ENCODE measurements at regions not wholly inside any gene's neighbourhood (a gene's known extent, or its start where the extent isn't known, plus 50 kb on each side); places are given as distances from the start of the nearest gene placed in this dataset.

DNA sequence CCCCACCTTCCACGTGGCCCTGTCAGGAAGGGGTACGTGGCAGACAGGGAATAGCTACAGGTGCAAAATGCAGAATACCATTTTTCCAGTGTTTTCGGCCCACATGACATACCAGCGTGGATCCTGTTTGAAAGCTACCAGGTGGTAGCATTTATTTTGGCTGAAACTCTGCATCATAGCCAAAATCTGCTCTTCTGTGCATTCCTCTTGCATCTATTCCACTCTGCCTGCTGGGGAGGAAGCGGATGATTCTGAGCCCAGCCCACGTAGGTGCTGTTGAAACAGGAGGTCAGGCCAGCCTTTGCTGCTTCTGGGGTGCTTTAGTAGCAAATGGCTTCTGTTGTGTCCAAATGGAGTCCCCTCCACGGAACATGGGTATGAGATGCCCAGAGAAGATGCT is 670.9 kb upstream of the EEF2KMT start:
- Histone ChIP-seq H3K36me3 (replicated peaks in 1 of 2; ENCODE audit: control insufficient read depth in 1 of 2, insufficient read depth in 2 of 2, low read length in 2 of 2) (no peaks in the 10 kb centered on the region), H3K79me2 (ENCODE audit: insufficient read depth, low read length) (no peaks in the 10 kb centered on the region), H3K4me3 (replicated peaks in 1 of 3; ENCODE audit: insufficient read depth in 1 of 3, low read depth in 2 of 3, low read length in 3 of 3) (no peak overlapping the region), H4K20me1 (ENCODE audit: insufficient read depth, low read length) (no peaks in the 10 kb centered on the region), H3K9me3 (ENCODE audit: low read length) (no peaks in the 10 kb centered on the region), H2AFZ (ENCODE audit: low read length) (no peak overlapping the region), H3K27ac (ENCODE audit: extremely low read length, insufficient read depth, low read length) (no peak overlapping the region), H3K4me1 (ENCODE audit: insufficient read depth, low read length) (no peaks in the 10 kb centered on the region), H3K27me3 (ENCODE audit: control insufficient read depth in 1 of 2, insufficient read depth in 2 of 2, low read length in 2 of 2) (no peaks in the 10 kb centered on the region; a peak in 1 of 5 replicates), H3K9ac (ENCODE audit: insufficient read depth, low read depth, low read length) (no peak overlapping the region), H3K4me2 (ENCODE audit: low read depth, low read length) (no peak overlapping the region)
- POLR2A ChIA-PET = no interaction called here
- DNase-seq (ENCODE audit: low spot score) (no peak), FAIRE-seq (no peak), ATAC-seq (no peak)
- CTCF ChIA-PET (ENCODE audit: low intra/inter-chr PET ratio, low total read pairs) = no interaction called here
- no TSS peak for BruUV-seq (replicated peaks)
- in situ Hi-C loops (cut with HindIII; ENCODE audit: extremely low pct_ligation_motif_present, low pct_unique_long_range_greater_than_20kb) (no loop called here), intact Hi-C loops (cut with micrococcal nuclease; ENCODE audit: unreplicated experiment) (no loop called here)
- TF ChIP-seq, protein P1, sequence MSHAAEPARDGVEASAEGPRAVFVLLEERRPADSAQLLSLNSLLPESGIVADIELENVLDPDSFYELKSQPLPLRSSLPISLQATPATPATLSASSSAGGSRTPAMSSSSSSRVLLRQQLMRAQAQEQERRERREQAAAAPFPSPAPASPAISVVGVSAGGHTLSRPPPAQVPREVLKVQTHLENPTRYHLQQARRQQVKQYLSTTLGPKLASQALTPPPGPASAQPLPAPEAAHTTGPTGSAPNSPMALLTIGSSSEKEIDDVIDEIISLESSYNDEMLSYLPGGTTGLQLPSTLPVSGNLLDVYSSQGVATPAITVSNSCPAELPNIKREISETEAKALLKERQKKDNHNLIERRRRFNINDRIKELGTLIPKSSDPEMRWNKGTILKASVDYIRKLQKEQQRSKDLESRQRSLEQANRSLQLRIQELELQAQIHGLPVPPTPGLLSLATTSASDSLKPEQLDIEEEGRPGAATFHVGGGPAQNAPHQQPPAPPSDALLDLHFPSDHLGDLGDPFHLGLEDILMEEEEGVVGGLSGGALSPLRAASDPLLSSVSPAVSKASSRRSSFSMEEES (CRISPR knock-in tag; IDR thresholded peaks at IDR 0.05) = no peak
- no peak for TF ChIP-seq ZNF274 (CRISPR knock-in tag; IDR thresholded peaks at IDR 0.05)
- TF ChIP-seq HDAC6 (IDR thresholded peaks at IDR 0.05; ENCODE audit: low read depth, low read length) = no peak
- TF ChIP-seq ZMAT3 (CRISPR knock-in tag; conservative IDR thresholded peaks at IDR 0.05) = no peak
- TF ChIP-seq ZNF557 (CRISPR knock-in tag; IDR thresholded peaks at IDR 0.05) = no peak
- TF ChIP-seq ARNT2 (CRISPR knock-in tag; IDR thresholded peaks at IDR 0.05; ENCODE audit: low read depth) = no peak
- no peak for TF ChIP-seq ZNF552 (CRISPR knock-in tag; IDR thresholded peaks at IDR 0.05; ENCODE audit: borderline replicate concordance)
- no peak for TF ChIP-seq ZNF232 (CRISPR knock-in tag; IDR thresholded peaks at IDR 0.05; ENCODE audit: borderline replicate concordance)
- TF ChIP-seq SUZ12 (IDR thresholded peaks at IDR 0.05; ENCODE audit: low read depth, low read length) = no peak
- TF ChIP-seq MAF1 (CRISPR knock-in tag; IDR thresholded peaks at IDR 0.05; ENCODE audit: borderline replicate concordance) = no peak
- TF ChIP-seq, protein P2, sequence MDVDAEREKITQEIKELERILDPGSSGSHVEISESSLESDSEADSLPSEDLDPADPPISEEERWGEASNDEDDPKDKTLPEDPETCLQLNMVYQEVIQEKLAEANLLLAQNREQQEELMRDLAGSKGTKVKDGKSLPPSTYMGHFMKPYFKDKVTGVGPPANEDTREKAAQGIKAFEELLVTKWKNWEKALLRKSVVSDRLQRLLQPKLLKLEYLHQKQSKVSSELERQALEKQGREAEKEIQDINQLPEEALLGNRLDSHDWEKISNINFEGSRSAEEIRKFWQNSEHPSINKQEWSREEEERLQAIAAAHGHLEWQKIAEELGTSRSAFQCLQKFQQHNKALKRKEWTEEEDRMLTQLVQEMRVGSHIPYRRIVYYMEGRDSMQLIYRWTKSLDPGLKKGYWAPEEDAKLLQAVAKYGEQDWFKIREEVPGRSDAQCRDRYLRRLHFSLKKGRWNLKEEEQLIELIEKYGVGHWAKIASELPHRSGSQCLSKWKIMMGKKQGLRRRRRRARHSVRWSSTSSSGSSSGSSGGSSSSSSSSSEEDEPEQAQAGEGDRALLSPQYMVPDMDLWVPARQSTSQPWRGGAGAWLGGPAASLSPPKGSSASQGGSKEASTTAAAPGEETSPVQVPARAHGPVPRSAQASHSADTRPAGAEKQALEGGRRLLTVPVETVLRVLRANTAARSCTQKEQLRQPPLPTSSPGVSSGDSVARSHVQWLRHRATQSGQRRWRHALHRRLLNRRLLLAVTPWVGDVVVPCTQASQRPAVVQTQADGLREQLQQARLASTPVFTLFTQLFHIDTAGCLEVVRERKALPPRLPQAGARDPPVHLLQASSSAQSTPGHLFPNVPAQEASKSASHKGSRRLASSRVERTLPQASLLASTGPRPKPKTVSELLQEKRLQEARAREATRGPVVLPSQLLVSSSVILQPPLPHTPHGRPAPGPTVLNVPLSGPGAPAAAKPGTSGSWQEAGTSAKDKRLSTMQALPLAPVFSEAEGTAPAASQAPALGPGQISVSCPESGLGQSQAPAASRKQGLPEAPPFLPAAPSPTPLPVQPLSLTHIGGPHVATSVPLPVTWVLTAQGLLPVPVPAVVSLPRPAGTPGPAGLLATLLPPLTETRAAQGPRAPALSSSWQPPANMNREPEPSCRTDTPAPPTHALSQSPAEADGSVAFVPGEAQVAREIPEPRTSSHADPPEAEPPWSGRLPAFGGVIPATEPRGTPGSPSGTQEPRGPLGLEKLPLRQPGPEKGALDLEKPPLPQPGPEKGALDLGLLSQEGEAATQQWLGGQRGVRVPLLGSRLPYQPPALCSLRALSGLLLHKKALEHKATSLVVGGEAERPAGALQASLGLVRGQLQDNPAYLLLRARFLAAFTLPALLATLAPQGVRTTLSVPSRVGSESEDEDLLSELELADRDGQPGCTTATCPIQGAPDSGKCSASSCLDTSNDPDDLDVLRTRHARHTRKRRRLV (CRISPR knock-in tag; IDR thresholded peaks at IDR 0.05) = no peak
- TF ChIP-seq XBP1 (CRISPR knock-in tag; IDR thresholded peaks at IDR 0.05) = no peak
- no peak for TF ChIP-seq GATAD2A (CRISPR knock-in tag; IDR thresholded peaks at IDR 0.05)
- TF ChIP-seq ZNF616 (CRISPR knock-in tag; IDR thresholded peaks at IDR 0.05; ENCODE audit: low read depth) = no peak
- TF ChIP-seq FIP1L1 (IDR thresholded peaks at IDR 0.05; ENCODE audit: borderline replicate concordance, insufficient read depth, low read depth, low read length) = no peak
- no peak for TF ChIP-seq CEBPB (IDR thresholded peaks at IDR 0.05; ENCODE audit: borderline replicate concordance, low read depth, low read length)
- TF ChIP-seq HES4 (CRISPR knock-in tag; IDR thresholded peaks at IDR 0.05; ENCODE audit: borderline replicate concordance) = no peak
- no peak for TF ChIP-seq ZNF530 (CRISPR knock-in tag; IDR thresholded peaks at IDR 0.05; ENCODE audit: low read depth)
- TF ChIP-seq NCOA2 (CRISPR knock-in tag; IDR thresholded peaks at IDR 0.05) = no peak
- WGBS (ENCODE audit: low lambda C conversion rate) = 21% methylated on average over 7 of the region's 7 CpGs

Data from HepG2 (cell line).